ENCODE measurements at regions not wholly inside any gene's neighbourhood (a gene's known extent, or its start where the extent isn't known, plus 50 kb on each side); places are given as distances from the start of the nearest gene placed in this dataset.

DNA sequence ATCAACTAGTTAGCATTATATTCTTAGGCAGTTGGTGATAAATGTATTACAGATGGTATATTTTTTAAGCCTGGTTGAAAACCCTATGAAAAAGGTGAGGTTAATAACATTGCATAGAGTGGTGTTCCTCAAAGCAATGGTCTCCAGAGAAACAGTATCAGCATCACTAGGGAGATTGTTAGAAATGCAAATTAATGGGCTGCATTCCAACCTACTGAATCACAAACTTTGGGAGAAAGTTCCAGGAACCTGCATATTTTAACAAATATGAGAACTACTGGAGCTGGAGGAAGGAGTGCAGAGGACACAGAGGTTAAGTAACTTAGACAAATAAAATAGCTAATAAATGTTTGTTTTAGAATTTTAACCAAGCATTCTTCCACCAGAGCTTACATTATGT lies 166.9 kb upstream of the PCDH10 start:
- no peak for DNase-seq (ENCODE audit: low spot score)
- intact Hi-C loops (cut with DNase I), result no loop called here
- H3K27ac ChIP-seq, result no peak overlapping the region
- H3K27me3 ChIP-seq (replicated peaks; ENCODE audit: insufficient read depth), result no peaks in the 10 kb centered on the region
- H3K4me3 ChIP-seq, result no peak overlapping the region
- no peaks in the 10 kb centered on the region for H3K36me3 ChIP-seq
- TF ChIP-seq POLR2A (IDR thresholded peaks at IDR 0.05), result no peak
- TF ChIP-seq POLR2AphosphoS5 (IDR thresholded peaks at IDR 0.05), result no peak
- no peak for TF ChIP-seq CTCF (IDR thresholded peaks at IDR 0.05)
- H3K9me3 ChIP-seq, result no peaks in the 10 kb centered on the region
- no peaks in the 10 kb centered on the region for H3K4me1 ChIP-seq (replicated peaks)

- Histone ChIP-seq H3K27me3 (replicated peaks; ENCODE audit: insufficient read depth) (no peaks in the 10 kb centered on the region), H3K4me1 (replicated peaks) (no peaks in the 10 kb centered on the region), H3K4me3 (no peak overlapping the region), H3K36me3 (no peaks in the 10 kb centered on the region), H3K27ac (no peak overlapping the region), H3K9me3 (no peaks in the 10 kb centered on the region)
- intact Hi-C loops (cut with DNase I), result no loop called here
- TF ChIP-seq CTCF (IDR thresholded peaks at IDR 0.05), result no peak
- DNase-seq (ENCODE audit: low spot score), result no peak
Observed at GRCh38 chr4:132991111-132991510, 158.0 kb upstream of the PCDH10 start.

- no peaks in the 10 kb centered on the region for H3K36me3 ChIP-seq
- no peak overlapping the region for H3K27ac ChIP-seq
- intact Hi-C loops (cut with DNase I), result no loop called here
- no peak overlapping the region for H3K4me3 ChIP-seq
- no peaks in the 10 kb centered on the region for H3K4me1 ChIP-seq (replicated peaks)
- no peak for TF ChIP-seq CTCF (IDR thresholded peaks at IDR 0.05)
- TF ChIP-seq POLR2AphosphoS5 (IDR thresholded peaks at IDR 0.05), result no peak
- no peak for TF ChIP-seq POLR2A (IDR thresholded peaks at IDR 0.05)
- H3K27me3 ChIP-seq (replicated peaks; ENCODE audit: insufficient read depth), result no peaks in the 10 kb centered on the region
- no peak for DNase-seq (ENCODE audit: low spot score)
- 38% methylated on average over 2 of the region's 2 CpGs for WGBS
- H3K9me3 ChIP-seq, result no peaks in the 10 kb centered on the region
Observed at GRCh38 chr4:132992686-132993085, 156.4 kb upstream of the PCDH10 start.

GRCh38 chr4:132998585-132999230 lies 150.4 kb upstream of the PCDH10 start:
- no peak overlapping the region for H3K4me3 ChIP-seq
- TF ChIP-seq POLR2AphosphoS5 (IDR thresholded peaks at IDR 0.05) (no peak), CTCF (IDR thresholded peaks at IDR 0.05) (no peak)
- no peaks in the 10 kb centered on the region for H3K36me3 ChIP-seq
- intact Hi-C loops (cut with DNase I), result no loop called here
- no peaks in the 10 kb centered on the region for H3K4me1 ChIP-seq (replicated peaks)
- H3K27me3 ChIP-seq (replicated peaks; ENCODE audit: insufficient read depth), result no peaks in the 10 kb centered on the region
- H3K27ac ChIP-seq, result no peak overlapping the region
- no peaks in the 10 kb centered on the region for H3K9me3 ChIP-seq
- 96% methylated on average over 2 of the region's 2 CpGs for WGBS
- no peak for DNase-seq (ENCODE audit: low spot score)

- TF ChIP-seq POLR2A (IDR thresholded peaks at IDR 0.05) (no peak), CTCF (IDR thresholded peaks at IDR 0.05) (no peak), POLR2AphosphoS5 (IDR thresholded peaks at IDR 0.05) (no peak)
- Histone ChIP-seq H3K27ac (no peak overlapping the region), H3K27me3 (replicated peaks; ENCODE audit: insufficient read depth) (no peaks in the 10 kb centered on the region), H3K4me3 (no peak overlapping the region), H3K36me3 (no peaks in the 10 kb centered on the region), H3K9me3 (no peaks in the 10 kb centered on the region), H3K4me1 (replicated peaks) (no peaks in the 10 kb centered on the region)
- 34% methylated on average over 3 of the region's 3 CpGs for WGBS
- intact Hi-C loops (cut with DNase I), result no loop called here
- no peak for DNase-seq (ENCODE audit: low spot score)
Observed at GRCh38 chr4:133000012-133000411, 149.1 kb upstream of the PCDH10 start.

Measured in prostate gland (tissue), 2 donors.